H9 (cell line): ENCODE measurements at regions not wholly inside any gene's neighbourhood (a gene's known extent, or its start where the extent isn't known, plus 50 kb on each side); places are given as distances from the start of the nearest gene placed in this dataset.

Source experiments
- DNase-seq: peaks from one replicate; pipeline ENCODE4 v3.0.0-alpha.2; 2017
- H2AFZ ChIP-seq: one replicate; pipeline ENCODE4 v1.6.1; 2013; ENCODE audit warnings: mild to moderate bottlenecking, low read length, control low read depth, moderate library complexity
- H2AK5ac ChIP-seq: 2 replicates; pipeline ENCODE4 v1.6.1; 2013; ENCODE audit warnings: low read length, control low read depth, mixed read lengths; ENCODE audit not compliant: insufficient read length
- H2BK120ac ChIP-seq: one replicate; pipeline ENCODE4 v1.6.1; 2013; ENCODE audit warnings: low read depth, mild to moderate bottlenecking, low read length, control low read depth, inconsistent platforms; ENCODE audit not compliant: poor library complexity, severe bottlenecking
- H2BK12ac ChIP-seq: 2 replicates; pipeline ENCODE4 v1.6.1; 2013; ENCODE audit warnings: low read length, control low read depth, mixed read lengths, low read depth; ENCODE audit not compliant: insufficient read length
- H2BK15ac ChIP-seq: 2 replicates; pipeline ENCODE4 v1.6.1; 2013; ENCODE audit warnings: low read depth, low read length, control low read depth
- H2BK20ac ChIP-seq: one replicate; pipeline ENCODE4 v1.6.1; 2013; ENCODE audit warnings: low read depth, mild to moderate bottlenecking, low read length, control low read depth, inconsistent platforms; ENCODE audit not compliant: poor library complexity, severe bottlenecking
- H2BK5ac ChIP-seq: 2 replicates; pipeline ENCODE4 v1.6.1; 2013; ENCODE audit warnings: low read length, control low read depth, mixed read lengths; ENCODE audit not compliant: insufficient read length
- H3K14ac ChIP-seq: 2 replicates; pipeline ENCODE4 v1.6.1; 2013; ENCODE audit warnings: low read length, control low read depth; ENCODE audit not compliant: insufficient read depth
- H3K18ac ChIP-seq: 2 replicates; pipeline ENCODE4 v1.6.1; 2013; ENCODE audit warnings: low read depth, mild to moderate bottlenecking, mixed read lengths, low read length, control low read depth; ENCODE audit not compliant: insufficient read length
- H3K23ac ChIP-seq: 2 replicates; pipeline ENCODE4 v1.6.1; 2013; ENCODE audit warnings: low read length, control low read depth, mixed read lengths, low read depth; ENCODE audit not compliant: insufficient read length
- H3K23me2 ChIP-seq: 2 replicates; pipeline ENCODE4 v1.6.1; 2013; ENCODE audit warnings: low read depth, mild to moderate bottlenecking, mixed read lengths, low read length, control low read depth; ENCODE audit not compliant: insufficient read length, poor library complexity, severe bottlenecking
- H3K27ac ChIP-seq: 2 replicates; pipeline ENCODE4 v1.5.1; 2013; ENCODE audit warnings: low read length, control low read depth, mixed read lengths, low read depth; ENCODE audit not compliant: insufficient read length
- H3K27me3 ChIP-seq: 2 replicates; pipeline ENCODE4 v1.6.1; 2013; ENCODE audit warnings: low read length, control low read depth, inconsistent platforms; ENCODE audit not compliant: insufficient read depth
- H3K4ac ChIP-seq: 2 replicates; pipeline ENCODE4 v1.6.1; 2013; ENCODE audit warnings: low read depth, mild to moderate bottlenecking, control low read depth, inconsistent platforms, low read length, moderate library complexity
- H3K4me1 ChIP-seq: 2 replicates; pipeline ENCODE4 v1.6.1; 2013; ENCODE audit warnings: low read length, control low read depth, inconsistent platforms; ENCODE audit not compliant: insufficient read depth
- H3K4me2 ChIP-seq: 2 replicates; pipeline ENCODE4 v1.6.1; 2013; ENCODE audit warnings: low read length, control low read depth, mixed read lengths; ENCODE audit not compliant: insufficient read length, insufficient read depth
- H3K56ac ChIP-seq: 2 replicates; pipeline ENCODE4 v1.6.1; 2013; ENCODE audit warnings: low read depth, mild to moderate bottlenecking, mixed read lengths, low read length, control low read depth; ENCODE audit not compliant: insufficient read length
- H3K79me1 ChIP-seq: 2 replicates; pipeline ENCODE4 v1.6.1; 2013; ENCODE audit warnings: low read depth, mild to moderate bottlenecking, moderate library complexity, low read length, control low read depth, inconsistent platforms; ENCODE audit not compliant: insufficient read depth, poor library complexity, severe bottlenecking
- H3K79me2 ChIP-seq: 2 replicates; pipeline ENCODE4 v1.6.1; 2013; ENCODE audit warnings: low read length, control low read depth, inconsistent platforms; ENCODE audit not compliant: insufficient read depth
- H3K9ac ChIP-seq: 2 replicates; pipeline ENCODE4 v1.6.1; 2013; ENCODE audit warnings: low read length, control low read depth, mixed read lengths; ENCODE audit not compliant: insufficient read length; ENCODE audit errors: extremely low read depth
- H3K9me3 ChIP-seq: one replicate; pipeline ENCODE4 v1.6.1; 2013; ENCODE audit warnings: low read depth, low read length, inconsistent platforms; ENCODE audit not compliant: control insufficient read depth
- H3T11ph ChIP-seq: one replicate; pipeline ENCODE4 v1.6.1; 2013; ENCODE audit warnings: mild to moderate bottlenecking, low read length, control low read depth, inconsistent platforms
- H4K20me1 ChIP-seq: one replicate; pipeline ENCODE4 v1.6.1; 2013; ENCODE audit not compliant: control insufficient read depth, insufficient read length, insufficient read depth
- H4K5ac ChIP-seq: 2 replicates; pipeline ENCODE4 v1.6.1; 2013; ENCODE audit warnings: low read depth, mild to moderate bottlenecking, mixed read lengths, low read length, control low read depth; ENCODE audit not compliant: insufficient read length
- H4K8ac ChIP-seq: replicated peaks from 2 replicates; pipeline ENCODE4 v1.6.1; 2013; ENCODE audit warnings: low read length, control low read depth, mixed read lengths, low read depth; ENCODE audit not compliant: insufficient read length
- H4K91ac ChIP-seq: 2 replicates; pipeline ENCODE4 v1.6.1; 2013; ENCODE audit warnings: low read depth, mild to moderate bottlenecking, moderate library complexity, mixed read lengths, low read length, control low read depth; ENCODE audit not compliant: insufficient read length
- H3K27ac Mint-ChIP-seq, 3 experiments: 2 replicates in 2 of 3; 3 replicates in 1 of 3; pipeline ENCODE4 v1.8.0; 2020 to 2021; ENCODE audit warnings: mixed read lengths in 3 of 3, mild to moderate bottlenecking in 1 of 3, moderate library complexity in 1 of 3
- H3K27me3 Mint-ChIP-seq: 2 replicates; pipeline ENCODE4 v1.8.0; 2021; ENCODE audit warnings: low read depth, mild to moderate bottlenecking, moderate library complexity, mixed read lengths
- H3K36me3 Mint-ChIP-seq, 3 experiments: 2 replicates in 2 of 3; 3 replicates in 1 of 3; pipeline ENCODE4 v1.8.0; 2020 to 2021; ENCODE audit warnings: low read depth in 3 of 3, mixed read lengths in 3 of 3; ENCODE audit not compliant: insufficient read depth in 1 of 3
- H3K4me1 Mint-ChIP-seq, 2 experiments: 2 replicates each; pipeline ENCODE4 v1.8.0; 2020; ENCODE audit warnings: mixed read lengths in 2 of 2
- H3K4me3 Mint-ChIP-seq, 2 experiments: 2 replicates in 1 of 2; 3 replicates in 1 of 2; pipeline ENCODE4 v1.8.0; 2020 to 2021; ENCODE audit warnings: mild to moderate bottlenecking in 2 of 2, mixed read lengths in 2 of 2, moderate library complexity in 1 of 2
- H3K9me3 Mint-ChIP-seq, 2 experiments: 2 replicates in 1 of 2; 3 replicates in 1 of 2; pipeline ENCODE4 v1.8.0; 2020; ENCODE audit warnings: mild to moderate bottlenecking in 2 of 2, mixed read lengths in 2 of 2, moderate library complexity in 1 of 2
- CTCF ChIP-seq: fragments of 200-600 bp; sonication (generic); conservative IDR thresholded peaks from 3 replicates; pipeline ENCODE4 v1.8.0; 2021; ENCODE audit warnings: antibody characterized with exemption, mild to moderate bottlenecking
- whole genome bisulfite sequencing: extraction: QIAGEN DNeasy Blood & Tissue Kit; methylation state at CpG from one replicate; pipeline ENCODE4 v1.1.7; 2013; ENCODE audit warnings: missing lambda C conversion rate, low lambda C conversion rate, mixed read lengths; ENCODE audit not compliant: insufficient read length; ENCODE audit errors: extremely low coverage; 5-methylcytosine and 5-hydroxymethylcytosine counted together

- no peak overlapping the region for H3K18ac ChIP-seq
- no peak overlapping the region for H2BK20ac ChIP-seq
- H3K23me2 ChIP-seq, result no peaks in the 10 kb centered on the region
- no peak overlapping the region for H2AK5ac ChIP-seq
- no peak overlapping the region for H3K4me2 ChIP-seq
- no peak overlapping the region for H4K8ac ChIP-seq
- H3K27me3 ChIP-seq, result no peaks in the 10 kb centered on the region
- Mint-ChIP-seq H3K4me1 (peaks cover 11 to 12% of the 10 kb centered on the region in 2 experiments), H3K27me3 (no peaks in the 10 kb centered on the region; the same call in 1 of the 2 replicates), H3K9me3 (0 out of 5 replicates have a peak, but pooled peaks cover 0 to 3% of the 10 kb centered on the region in 2 experiments), H3K4me3 (no peak overlapping the region), H3K36me3 (no peaks in the 10 kb centered on the region; a peak in 1 of 7 replicates), H3K27ac (no peak overlapping the region)
- no peak for TF ChIP-seq CTCF
- H4K91ac ChIP-seq, result no peak overlapping the region
- no peak overlapping the region for H2AFZ ChIP-seq
- H4K5ac ChIP-seq, result no peak overlapping the region
- no peak overlapping the region for H3K27ac ChIP-seq
- no peak overlapping the region for H2BK15ac ChIP-seq
- H3K9ac ChIP-seq, result no peak overlapping the region
- no peak overlapping the region for H3K56ac ChIP-seq
- H3K4ac ChIP-seq, result no peak overlapping the region
- no peak overlapping the region for H3K23ac ChIP-seq
- H2BK5ac ChIP-seq, result no peak overlapping the region
- H4K20me1 ChIP-seq, result no peaks in the 10 kb centered on the region
- no peak for DNase-seq
- WGBS, result no CpG with 5 or more reads among the region's 3 CpGs
- H3K79me1 ChIP-seq, result no peaks in the 10 kb centered on the region
- H3K4me1 ChIP-seq, result no peaks in the 10 kb centered on the region
- H3T11ph ChIP-seq, result no peak overlapping the region
- no peak overlapping the region for H2BK120ac ChIP-seq
- H3K79me2 ChIP-seq, result no peaks in the 10 kb centered on the region
- no peak overlapping the region for H2BK12ac ChIP-seq
- no peaks in the 10 kb centered on the region for H3K9me3 ChIP-seq
- H3K14ac ChIP-seq, result no peak overlapping the region
These were observed 273.1 kb upstream of the SLC14A2 start for GRCh38 chr18:45342166-45342565.
